ENCODE measurements at regions not wholly inside any gene's neighbourhood (a gene's known extent, or its start where the extent isn't known, plus 50 kb on each side); places are given as distances from the start of the nearest gene placed in this dataset.

DNA sequence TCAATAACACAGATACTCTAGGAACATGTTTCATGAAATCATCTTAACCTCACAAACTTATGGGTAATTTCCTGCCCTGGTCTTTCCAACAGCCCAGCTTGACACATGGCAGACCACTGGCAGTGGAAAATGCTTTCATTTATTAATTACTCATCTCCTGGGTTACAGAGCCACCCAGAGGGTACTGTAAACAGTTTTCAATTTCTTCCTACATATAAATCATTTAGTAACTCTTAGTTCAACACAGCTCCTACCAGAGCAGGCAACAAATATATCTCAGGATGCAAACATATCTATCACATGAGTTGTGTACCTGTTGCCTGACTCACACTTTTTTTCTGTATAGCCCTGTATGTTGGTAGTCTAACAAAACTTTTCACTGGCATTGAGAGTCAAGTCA, 99.2 kb upstream of the VRK2 start:
- Histone ChIP-seq H3K4me1 (ENCODE audit: control insufficient read depth, insufficient read depth, low read length, unreplicated experiment) (peaks cover 12% of the 10 kb centered on the region), H3K4me3 (ENCODE audit: low read depth, low read length) (no peak overlapping the region), H3K27me3 (ENCODE audit: insufficient read depth, low read length) (no peaks in the 10 kb centered on the region), H3K79me2 (ENCODE audit: control insufficient read depth, insufficient read depth, low read length, unreplicated experiment) (no peaks in the 10 kb centered on the region), H3K27ac (ENCODE audit: low read depth, low read length) (no peak overlapping the region), H2AFZ (ENCODE audit: low read length, unreplicated experiment) (no peak overlapping the region), H3K36me3 (ENCODE audit: insufficient read depth, low read length) (no peaks in the 10 kb centered on the region)

DNA sequence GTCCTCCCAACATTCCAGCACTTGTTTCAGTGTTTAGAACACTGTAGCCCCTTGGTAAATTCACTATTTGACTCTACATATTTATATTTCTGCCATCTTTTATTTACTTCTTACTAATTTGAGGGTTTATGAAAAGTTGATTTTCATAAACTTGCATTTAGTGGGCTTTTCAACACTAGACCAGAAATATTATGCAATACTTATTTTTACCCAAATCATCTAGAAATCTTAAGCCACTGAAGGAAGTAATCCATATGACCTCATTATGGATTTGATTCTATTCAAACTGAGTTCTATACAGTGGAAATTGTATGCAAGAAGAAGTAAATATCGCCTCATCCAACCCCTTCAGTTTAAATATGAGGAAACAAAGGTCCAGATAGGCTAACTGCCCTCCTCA, 92.6 kb upstream of the VRK2 start:
- H3K4me3 ChIP-seq (ENCODE audit: low read depth, low read length), result no peak overlapping the region
- no peaks in the 10 kb centered on the region for H3K27me3 ChIP-seq (ENCODE audit: insufficient read depth, low read length)
- no peaks in the 10 kb centered on the region for H3K36me3 ChIP-seq (ENCODE audit: insufficient read depth, low read length)
- no peak overlapping the region for H3K27ac ChIP-seq (ENCODE audit: low read depth, low read length)
- H3K79me2 ChIP-seq (ENCODE audit: control insufficient read depth, insufficient read depth, low read length, unreplicated experiment), result no peaks in the 10 kb centered on the region
- H2AFZ ChIP-seq (ENCODE audit: low read length, unreplicated experiment), result no peak overlapping the region
- H3K4me1 ChIP-seq (ENCODE audit: control insufficient read depth, insufficient read depth, low read length, unreplicated experiment), result no peaks in the 10 kb centered on the region

DNA sequence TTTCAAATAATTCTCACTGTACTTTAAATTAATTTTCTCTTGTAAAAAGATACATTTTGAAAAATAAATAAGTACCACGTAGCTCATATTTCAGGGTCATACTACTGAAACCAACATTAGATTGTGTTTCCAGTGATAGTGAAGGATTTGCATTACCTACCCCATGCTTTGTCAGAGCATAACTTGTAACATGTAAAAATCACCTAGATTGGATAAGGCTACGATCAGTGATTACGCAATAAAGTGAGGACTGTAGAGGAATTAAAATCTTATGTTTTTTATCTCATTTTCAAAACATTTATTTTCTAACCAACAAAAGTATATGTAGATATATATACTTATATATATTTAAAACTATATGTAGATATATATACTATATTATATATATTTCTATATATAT, 89.4 kb upstream of the VRK2 start:
- no peaks in the 10 kb centered on the region for H3K36me3 ChIP-seq (ENCODE audit: insufficient read depth, low read length)
- no peaks in the 10 kb centered on the region for H3K79me2 ChIP-seq (ENCODE audit: control insufficient read depth, insufficient read depth, low read length, unreplicated experiment)
- no peak overlapping the region for H3K27ac ChIP-seq (ENCODE audit: low read depth, low read length)
- H3K4me3 ChIP-seq (ENCODE audit: low read depth, low read length), result no peak overlapping the region
- H3K27me3 ChIP-seq (ENCODE audit: insufficient read depth, low read length), result no peaks in the 10 kb centered on the region
- H3K4me1 ChIP-seq (ENCODE audit: control insufficient read depth, insufficient read depth, low read length, unreplicated experiment), result no peaks in the 10 kb centered on the region
- no peak overlapping the region for H2AFZ ChIP-seq (ENCODE audit: low read length, unreplicated experiment)

GRCh38 chr2:57959390-57959789, 87.2 kb upstream of the VRK2 start:
- Histone ChIP-seq H3K79me2 (ENCODE audit: control insufficient read depth, insufficient read depth, low read length, unreplicated experiment) (no peaks in the 10 kb centered on the region), H2AFZ (ENCODE audit: low read length, unreplicated experiment) (no peak overlapping the region)

GRCh38 chr2:57962861-57963260, 83.7 kb upstream of the VRK2 start:
- Histone ChIP-seq H3K4me1 (ENCODE audit: control insufficient read depth, insufficient read depth, low read length, unreplicated experiment) (no peaks in the 10 kb centered on the region), H3K27ac (ENCODE audit: low read depth, low read length) (no peak overlapping the region), H3K79me2 (ENCODE audit: control insufficient read depth, insufficient read depth, low read length, unreplicated experiment) (no peaks in the 10 kb centered on the region), H3K27me3 (ENCODE audit: insufficient read depth, low read length) (no peaks in the 10 kb centered on the region), H3K36me3 (ENCODE audit: insufficient read depth, low read length) (no peaks in the 10 kb centered on the region), H3K4me3 (ENCODE audit: low read depth, low read length) (no peak overlapping the region), H2AFZ (ENCODE audit: low read length, unreplicated experiment) (no peak overlapping the region)

More at GRCh38 chr2:57959390-57959789, 87.2 kb upstream of the VRK2 start:
- no peaks in the 10 kb centered on the region for H3K27me3 ChIP-seq (ENCODE audit: insufficient read depth, low read length)
- H3K36me3 ChIP-seq (ENCODE audit: insufficient read depth, low read length), result no peaks in the 10 kb centered on the region
- no peak overlapping the region for H3K27ac ChIP-seq (ENCODE audit: low read depth, low read length)
- no peaks in the 10 kb centered on the region for H3K4me1 ChIP-seq (ENCODE audit: control insufficient read depth, insufficient read depth, low read length, unreplicated experiment)
- H3K4me3 ChIP-seq (ENCODE audit: low read depth, low read length), result no peak overlapping the region

- Histone ChIP-seq H3K27ac (ENCODE audit: low read depth, low read length) (no peak overlapping the region), H3K27me3 (ENCODE audit: insufficient read depth, low read length) (no peaks in the 10 kb centered on the region), H3K4me1 (ENCODE audit: control insufficient read depth, insufficient read depth, low read length, unreplicated experiment) (no peaks in the 10 kb centered on the region), H3K36me3 (ENCODE audit: insufficient read depth, low read length) (no peaks in the 10 kb centered on the region), H3K79me2 (ENCODE audit: control insufficient read depth, insufficient read depth, low read length, unreplicated experiment) (no peaks in the 10 kb centered on the region), H2AFZ (ENCODE audit: low read length, unreplicated experiment) (no peak overlapping the region), H3K4me3 (ENCODE audit: low read depth, low read length) (no peak overlapping the region)
These were observed 81.4 kb upstream of the VRK2 start for GRCh38 chr2:57965219-57965618.

DNA sequence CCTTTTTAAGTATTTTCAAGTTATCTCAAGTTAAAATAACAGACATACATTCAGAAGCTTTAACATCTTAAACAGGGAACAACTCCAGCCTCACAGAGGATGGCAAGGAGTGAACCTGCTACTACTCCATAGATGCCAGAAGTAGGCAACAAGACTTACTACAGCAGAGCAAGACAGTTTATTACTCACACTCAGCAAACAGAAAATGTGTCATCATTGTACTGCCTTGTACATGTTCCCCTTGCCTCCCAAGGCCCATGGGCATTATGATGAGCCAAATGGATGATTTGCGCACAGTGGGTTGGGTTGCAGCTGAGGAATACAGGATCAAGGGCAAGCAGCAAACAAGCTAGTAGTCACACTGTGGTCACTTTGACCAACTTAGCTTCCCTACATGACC, 80.6 kb upstream of the VRK2 start:
- H3K4me3 ChIP-seq (ENCODE audit: low read depth, low read length), result no peak overlapping the region
- H2AFZ ChIP-seq (ENCODE audit: low read length, unreplicated experiment), result no peak overlapping the region
- no peaks in the 10 kb centered on the region for H3K4me1 ChIP-seq (ENCODE audit: control insufficient read depth, insufficient read depth, low read length, unreplicated experiment)
- no peaks in the 10 kb centered on the region for H3K27me3 ChIP-seq (ENCODE audit: insufficient read depth, low read length)
- H3K36me3 ChIP-seq (ENCODE audit: insufficient read depth, low read length), result no peaks in the 10 kb centered on the region
- no peaks in the 10 kb centered on the region for H3K79me2 ChIP-seq (ENCODE audit: control insufficient read depth, insufficient read depth, low read length, unreplicated experiment)
- no peak overlapping the region for H3K27ac ChIP-seq (ENCODE audit: low read depth, low read length)

DNA sequence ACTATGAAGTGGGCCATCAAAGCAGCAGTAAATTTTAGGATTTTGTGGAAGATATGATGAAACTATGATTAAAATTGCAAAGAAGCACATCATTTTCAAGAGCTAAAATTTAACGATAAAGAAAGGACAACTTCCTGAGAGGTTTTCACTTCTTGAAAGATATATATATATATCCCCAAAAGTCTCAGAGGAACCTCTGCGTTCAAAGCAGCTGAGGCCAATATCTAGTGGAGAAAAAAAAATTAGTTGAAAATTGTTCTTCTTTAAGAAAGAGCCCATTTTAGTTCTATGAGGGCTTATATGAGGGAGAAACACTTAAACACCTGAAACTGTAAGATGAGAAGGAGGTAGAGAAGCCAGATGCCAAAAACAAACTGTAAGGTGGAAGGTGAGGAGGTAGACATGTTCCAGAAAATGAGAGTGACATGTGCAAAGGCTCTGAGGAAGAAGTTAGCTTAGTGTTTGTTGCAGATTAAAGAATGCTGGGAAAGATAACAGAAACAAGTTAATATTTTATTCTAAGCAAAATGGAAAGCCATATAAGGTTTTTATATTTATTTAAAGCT, 72.9 kb upstream of the VRK2 start:
- Histone ChIP-seq H2AFZ (ENCODE audit: low read length, unreplicated experiment) (no peak overlapping the region), H3K27me3 (ENCODE audit: insufficient read depth, low read length) (no peaks in the 10 kb centered on the region), H3K36me3 (ENCODE audit: insufficient read depth, low read length) (no peaks in the 10 kb centered on the region), H3K4me3 (ENCODE audit: low read depth, low read length) (no peak overlapping the region), H3K27ac (ENCODE audit: low read depth, low read length) (no peak overlapping the region), H3K79me2 (ENCODE audit: control insufficient read depth, insufficient read depth, low read length, unreplicated experiment) (no peaks in the 10 kb centered on the region), H3K4me1 (ENCODE audit: control insufficient read depth, insufficient read depth, low read length, unreplicated experiment) (no peaks in the 10 kb centered on the region)

DNA sequence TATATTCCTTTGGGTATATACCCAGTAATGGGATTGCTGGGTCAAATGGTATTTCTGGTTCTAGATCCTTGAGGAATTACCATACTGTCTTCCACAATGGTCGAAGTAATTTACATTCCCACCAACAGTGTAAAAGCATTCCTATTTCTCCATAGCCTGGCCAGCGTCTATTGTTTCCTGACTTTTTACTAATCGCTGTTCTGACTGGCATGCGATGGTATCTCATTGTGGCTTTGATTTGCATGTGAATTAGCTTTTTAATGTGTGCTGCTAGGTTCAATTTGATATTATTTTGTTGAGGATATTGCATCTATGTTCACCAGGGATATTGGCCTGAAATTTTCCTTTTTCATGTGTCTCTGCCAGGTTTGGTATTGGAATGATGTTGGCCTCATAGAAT, 67.4 kb upstream of the VRK2 start:
- Histone ChIP-seq H3K27ac (ENCODE audit: low read depth, low read length) (no peak overlapping the region), H3K36me3 (ENCODE audit: insufficient read depth, low read length) (no peaks in the 10 kb centered on the region), H3K27me3 (ENCODE audit: insufficient read depth, low read length) (no peaks in the 10 kb centered on the region), H2AFZ (ENCODE audit: low read length, unreplicated experiment) (no peak overlapping the region), H3K79me2 (ENCODE audit: control insufficient read depth, insufficient read depth, low read length, unreplicated experiment) (no peaks in the 10 kb centered on the region), H3K4me1 (ENCODE audit: control insufficient read depth, insufficient read depth, low read length, unreplicated experiment) (peaks cover 17% of the 10 kb centered on the region), H3K4me3 (ENCODE audit: low read depth, low read length) (no peak overlapping the region)

DNA sequence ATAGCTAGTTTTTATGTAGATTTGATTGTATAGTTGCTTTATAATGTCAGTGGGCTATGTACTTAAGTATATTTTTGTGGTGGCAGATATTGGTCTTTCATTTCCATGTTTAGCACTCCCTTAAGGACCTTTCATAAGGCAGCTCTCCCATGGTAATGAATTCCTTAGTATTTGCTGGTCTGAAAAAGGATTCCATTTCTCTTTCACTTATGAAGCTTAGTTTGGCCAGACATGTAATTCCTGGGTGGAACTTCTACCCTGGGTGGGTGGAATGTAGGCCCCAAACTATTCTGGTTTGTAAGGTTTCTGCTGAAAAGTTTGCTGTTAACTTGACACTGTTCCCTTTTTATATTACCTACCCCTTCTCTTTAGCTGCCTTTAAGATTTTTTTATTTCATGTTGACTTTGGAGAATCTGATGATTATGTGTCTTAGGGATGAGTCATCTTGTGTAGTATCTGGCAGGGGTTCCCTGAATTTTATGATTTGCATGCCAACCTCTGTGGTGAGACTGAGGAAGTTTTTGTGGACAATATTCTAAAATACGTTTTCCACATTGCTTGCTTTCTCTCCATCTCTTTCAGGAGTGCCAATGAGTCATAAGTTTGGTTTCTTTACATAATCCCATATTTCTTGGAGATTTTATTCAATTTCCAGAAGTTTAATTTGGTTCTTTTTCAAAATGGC, 65.4 kb upstream of the VRK2 start:
- no peak overlapping the region for H2AFZ ChIP-seq (ENCODE audit: low read length, unreplicated experiment)
- H3K4me1 ChIP-seq (ENCODE audit: control insufficient read depth, insufficient read depth, low read length, unreplicated experiment), result peaks cover 17% of the 10 kb centered on the region
- H3K27me3 ChIP-seq (ENCODE audit: insufficient read depth, low read length), result no peaks in the 10 kb centered on the region
- no peaks in the 10 kb centered on the region for H3K79me2 ChIP-seq (ENCODE audit: control insufficient read depth, insufficient read depth, low read length, unreplicated experiment)
- no peaks in the 10 kb centered on the region for H3K36me3 ChIP-seq (ENCODE audit: insufficient read depth, low read length)
- no peak overlapping the region for H3K4me3 ChIP-seq (ENCODE audit: low read depth, low read length)
- H3K27ac ChIP-seq (ENCODE audit: low read depth, low read length), result peak overlapping the region; percentile 27

- Histone ChIP-seq H3K4me1 (ENCODE audit: control insufficient read depth, insufficient read depth, low read length, unreplicated experiment) (no peaks in the 10 kb centered on the region), H3K79me2 (ENCODE audit: control insufficient read depth, insufficient read depth, low read length, unreplicated experiment) (no peaks in the 10 kb centered on the region), H3K27me3 (ENCODE audit: insufficient read depth, low read length) (no peaks in the 10 kb centered on the region), H3K27ac (ENCODE audit: low read depth, low read length) (no peak overlapping the region), H2AFZ (ENCODE audit: low read length, unreplicated experiment) (no peak overlapping the region), H3K4me3 (ENCODE audit: low read depth, low read length) (no peak overlapping the region), H3K36me3 (ENCODE audit: insufficient read depth, low read length) (no peaks in the 10 kb centered on the region)
These were observed 58.6 kb upstream of the VRK2 start for GRCh38 chr2:57987835-57988573.
